Hepatocyte (in vitro differentiated cells): ENCODE measurements at regions not wholly inside any gene's neighbourhood (a gene's known extent, or its start where the extent isn't known, plus 50 kb on each side); places are given as distances from the start of the nearest gene placed in this dataset.

ENCODE experiments used
- DNase-seq: peaks from one replicate; pipeline ENCODE4 v3.0.0-alpha.2; 2016; ENCODE audit warnings: low spot score
- H2AFZ ChIP-seq: fragments of 200-600 bp; sonication (generic); 2 replicates; pipeline ENCODE4 v1.6.0; 2016; ENCODE audit warnings: antibody characterized with exemption, mild to moderate bottlenecking
- H3K27ac ChIP-seq: fragments of 200-600 bp; sonication (generic); 2 replicates; pipeline ENCODE4 v1.5.1; 2016; ENCODE audit warnings: mild to moderate bottlenecking
- H3K27me3 ChIP-seq: fragments of 200-600 bp; sonication (generic); 2 replicates; pipeline ENCODE4 v1.6.1; 2016
- H3K36me3 ChIP-seq: fragments of 200-600 bp; sonication (generic); replicated peaks from 2 replicates; pipeline ENCODE4 v1.5.1; 2016; ENCODE audit warnings: low read depth; ENCODE audit not compliant: insufficient read depth
- H3K4me1 ChIP-seq: fragments of 200-600 bp; sonication (generic); 2 replicates; pipeline ENCODE4 v1.5.1; 2016; ENCODE audit warnings: mild to moderate bottlenecking, moderate library complexity; ENCODE audit not compliant: insufficient read depth
- H3K4me2 ChIP-seq: fragments of 200-600 bp; sonication (generic); 2 replicates; pipeline ENCODE4 v1.6.0; 2016
- H3K4me3 ChIP-seq: fragments of 200-600 bp; sonication (generic); 2 replicates; pipeline ENCODE4 v1.5.1; 2016; ENCODE audit warnings: mild to moderate bottlenecking
- H3K79me2 ChIP-seq: fragments of 200-600 bp; sonication (generic); 2 replicates; pipeline ENCODE4 v1.6.0; 2017; ENCODE audit warnings: mild to moderate bottlenecking
- H3K9me2 ChIP-seq: fragments of 200-600 bp; sonication (generic); replicated peaks from 2 replicates; pipeline ENCODE4 v1.6.0; 2017; ENCODE audit warnings: mild to moderate bottlenecking; ENCODE audit not compliant: insufficient read depth
- H3K9me3 ChIP-seq: fragments of 200-600 bp; sonication (generic); 2 replicates; pipeline ENCODE4 v1.5.1; 2016; ENCODE audit warnings: low read depth, mild to moderate bottlenecking
- H4K20me1 ChIP-seq: fragments of 200-600 bp; sonication (generic); 2 replicates; pipeline ENCODE4 v1.6.0; 2016; ENCODE audit warnings: mild to moderate bottlenecking; ENCODE audit not compliant: insufficient read depth, poor library complexity, severe bottlenecking
- EZH2 ChIP-seq: fragments of 200-600 bp; sonication (generic); IDR thresholded peaks from 2 replicates; pipeline ENCODE4 v1.6.1; 2016; ENCODE audit warnings: antibody characterized with exemption, mild to moderate bottlenecking, borderline replicate concordance
- EZH2phosphoT487 ChIP-seq: fragments of 200-600 bp; sonication (generic); IDR thresholded peaks from one replicate; pipeline ENCODE4 v1.6.1; 2018; ENCODE audit warnings: antibody characterized with exemption, mild to moderate bottlenecking, low read depth, moderate library complexity; ENCODE audit not compliant: unreplicated experiment, severe bottlenecking
- WGBS: methylation state at CpG from one replicate; pipeline ENCODE4 v1.1.6; 2016; ENCODE audit warnings: low lambda C conversion rate; ENCODE audit errors: missing lambda C conversion rate; 5-methylcytosine and 5-hydroxymethylcytosine counted together
- TF ChIP-seq, protein P1 (sequence below): fragments of 200-600 bp; sonication (generic); IDR thresholded peaks from 2 replicates; pipeline ENCODE4 v1.5.1; 2016; ENCODE audit warnings: antibody characterized with exemption, mild to moderate bottlenecking; ENCODE audit not compliant: poor library complexity

DNA sequence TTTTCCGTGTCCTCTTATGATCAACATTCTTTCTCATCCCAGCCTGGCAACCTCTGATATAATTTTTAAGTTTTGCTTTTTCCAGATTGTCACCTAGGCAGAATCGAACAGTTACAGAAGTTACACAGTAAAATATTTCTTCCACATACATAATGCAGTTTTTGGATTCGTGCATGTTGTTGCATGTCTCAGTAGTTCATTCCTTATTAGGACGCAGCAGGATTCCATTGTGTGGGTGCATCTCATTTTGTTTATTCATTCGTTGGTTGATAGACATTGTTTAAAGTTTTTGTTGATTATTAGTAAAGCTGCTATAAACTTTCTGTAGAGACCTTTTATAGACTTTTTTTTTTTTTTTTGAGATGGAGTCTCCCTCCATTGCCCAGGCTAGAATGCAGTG, 284.3 kb upstream of the FERMT1 start:
- no peaks in the 10 kb centered on the region for H4K20me1 ChIP-seq
- no peak for DNase-seq
- WGBS, result 77% methylated on average over 5 of the region's 5 CpGs
- H3K36me3 ChIP-seq, result no peaks in the 10 kb centered on the region
- H3K27ac ChIP-seq, result no peak overlapping the region
- H3K9me3 ChIP-seq, result no peaks in the 10 kb centered on the region
- H3K9me2 ChIP-seq, result no peaks in the 10 kb centered on the region
- no peak overlapping the region for H3K4me3 ChIP-seq
- no peaks in the 10 kb centered on the region for H3K79me2 ChIP-seq
- H3K4me2 ChIP-seq, result no peak overlapping the region
- no peak overlapping the region for H2AFZ ChIP-seq
- no peaks in the 10 kb centered on the region for H3K27me3 ChIP-seq
- no peak for TF ChIP-seq EZH2
- TF ChIP-seq, protein P1, sequence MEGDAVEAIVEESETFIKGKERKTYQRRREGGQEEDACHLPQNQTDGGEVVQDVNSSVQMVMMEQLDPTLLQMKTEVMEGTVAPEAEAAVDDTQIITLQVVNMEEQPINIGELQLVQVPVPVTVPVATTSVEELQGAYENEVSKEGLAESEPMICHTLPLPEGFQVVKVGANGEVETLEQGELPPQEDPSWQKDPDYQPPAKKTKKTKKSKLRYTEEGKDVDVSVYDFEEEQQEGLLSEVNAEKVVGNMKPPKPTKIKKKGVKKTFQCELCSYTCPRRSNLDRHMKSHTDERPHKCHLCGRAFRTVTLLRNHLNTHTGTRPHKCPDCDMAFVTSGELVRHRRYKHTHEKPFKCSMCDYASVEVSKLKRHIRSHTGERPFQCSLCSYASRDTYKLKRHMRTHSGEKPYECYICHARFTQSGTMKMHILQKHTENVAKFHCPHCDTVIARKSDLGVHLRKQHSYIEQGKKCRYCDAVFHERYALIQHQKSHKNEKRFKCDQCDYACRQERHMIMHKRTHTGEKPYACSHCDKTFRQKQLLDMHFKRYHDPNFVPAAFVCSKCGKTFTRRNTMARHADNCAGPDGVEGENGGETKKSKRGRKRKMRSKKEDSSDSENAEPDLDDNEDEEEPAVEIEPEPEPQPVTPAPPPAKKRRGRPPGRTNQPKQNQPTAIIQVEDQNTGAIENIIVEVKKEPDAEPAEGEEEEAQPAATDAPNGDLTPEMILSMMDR, result no peak
- TF ChIP-seq EZH2phosphoT487, result no peak
- peaks cover 4% of the 10 kb centered on the region for H3K4me1 ChIP-seq

DNA sequence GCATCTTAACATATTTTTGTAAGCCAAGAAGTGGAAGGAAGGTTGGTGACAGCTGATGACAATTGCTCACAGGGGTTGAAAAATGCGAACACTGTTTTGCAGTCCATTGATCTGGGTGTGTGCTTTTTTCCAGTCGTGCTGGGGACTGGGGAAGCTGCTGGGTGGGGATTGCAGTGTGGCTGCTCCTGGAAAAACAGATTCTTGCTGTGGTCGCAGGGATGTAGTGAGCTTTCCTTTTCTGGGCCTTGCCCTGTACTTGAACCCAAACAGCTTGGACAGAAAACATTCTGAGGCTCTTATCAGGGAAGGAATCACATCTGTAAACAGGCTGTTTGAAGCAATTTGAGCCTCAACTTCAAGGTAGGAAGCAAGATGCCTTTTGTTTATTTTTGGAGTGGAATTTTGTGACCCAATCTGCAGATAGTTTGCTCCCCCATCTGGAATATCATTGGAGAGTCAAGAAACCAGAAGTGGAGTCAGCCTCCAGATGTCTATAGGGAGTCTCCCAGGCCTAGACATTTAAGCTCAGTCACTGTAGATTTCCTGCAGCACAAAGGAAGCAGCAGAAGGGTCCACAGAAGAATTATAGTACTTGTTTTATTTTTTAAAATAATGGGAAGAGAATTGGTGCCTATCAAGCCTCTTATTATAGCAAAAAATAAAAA, 279.2 kb upstream of the FERMT1 start:
- H3K36me3 ChIP-seq, result no peaks in the 10 kb centered on the region

DNA sequence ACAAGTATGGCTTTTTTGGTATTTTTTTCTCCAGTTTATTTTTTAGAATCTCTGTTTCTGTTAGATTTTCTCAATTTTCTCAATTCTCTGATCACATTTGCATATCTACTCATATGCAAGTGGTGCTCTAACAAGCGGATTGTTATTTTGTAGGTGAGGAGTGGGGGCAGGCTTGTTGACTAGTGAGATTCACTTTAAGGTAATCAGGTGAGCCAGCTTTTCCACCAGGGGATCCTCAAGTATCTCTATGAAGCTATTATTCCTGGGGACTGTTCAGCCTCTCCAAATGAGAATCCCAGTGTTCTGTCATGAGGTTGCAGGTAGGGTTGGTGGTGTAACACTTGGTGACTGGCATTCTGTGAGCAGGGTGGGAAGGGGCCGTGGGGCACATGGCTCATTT, 274.3 kb upstream of the FERMT1 start:
- no peak for TF ChIP-seq EZH2
- TF ChIP-seq, protein P1, result no peak
- TF ChIP-seq EZH2phosphoT487, result no peak
- H4K20me1 ChIP-seq, result no peaks in the 10 kb centered on the region
- no peak overlapping the region for H3K27ac ChIP-seq
- H3K36me3 ChIP-seq, result no peaks in the 10 kb centered on the region
- no peaks in the 10 kb centered on the region for H3K9me3 ChIP-seq
- no peak overlapping the region for H2AFZ ChIP-seq
- no peak overlapping the region for H3K4me2 ChIP-seq
- H3K27me3 ChIP-seq, result no peaks in the 10 kb centered on the region
- no peak for DNase-seq
- H3K9me2 ChIP-seq, result no peaks in the 10 kb centered on the region
- H3K4me1 ChIP-seq, result peaks cover 16% of the 10 kb centered on the region
- H3K4me3 ChIP-seq, result no peak overlapping the region
- H3K79me2 ChIP-seq, result no peaks in the 10 kb centered on the region
- 78% methylated on average over 2 of the region's 2 CpGs for WGBS

More for the DNA sequence above, 279.2 kb upstream of the FERMT1 start:
- peak overlapping the region; percentile 25 for H3K27ac ChIP-seq
- no peak overlapping the region for H2AFZ ChIP-seq
- H3K4me1 ChIP-seq, result peaks cover 20% of the 10 kb centered on the region
- WGBS, result 35% methylated on average over 3 of the region's 3 CpGs
- H4K20me1 ChIP-seq, result no peaks in the 10 kb centered on the region
- H3K27me3 ChIP-seq, result no peaks in the 10 kb centered on the region
- H3K4me2 ChIP-seq, result peak overlapping the region; percentile 12
- H3K9me2 ChIP-seq, result no peaks in the 10 kb centered on the region
- no peak for DNase-seq
- no peak for TF ChIP-seq EZH2
- TF ChIP-seq EZH2phosphoT487, result no peak
- TF ChIP-seq, protein P1, result no peak
- no peaks in the 10 kb centered on the region for H3K9me3 ChIP-seq
- H3K79me2 ChIP-seq, result no peaks in the 10 kb centered on the region
- H3K4me3 ChIP-seq, result no peak overlapping the region
